ENCODE measurements at regions not wholly inside any gene's neighbourhood (a gene's known extent, or its start where the extent isn't known, plus 50 kb on each side); places are given as distances from the start of the nearest gene placed in this dataset.

DNA sequence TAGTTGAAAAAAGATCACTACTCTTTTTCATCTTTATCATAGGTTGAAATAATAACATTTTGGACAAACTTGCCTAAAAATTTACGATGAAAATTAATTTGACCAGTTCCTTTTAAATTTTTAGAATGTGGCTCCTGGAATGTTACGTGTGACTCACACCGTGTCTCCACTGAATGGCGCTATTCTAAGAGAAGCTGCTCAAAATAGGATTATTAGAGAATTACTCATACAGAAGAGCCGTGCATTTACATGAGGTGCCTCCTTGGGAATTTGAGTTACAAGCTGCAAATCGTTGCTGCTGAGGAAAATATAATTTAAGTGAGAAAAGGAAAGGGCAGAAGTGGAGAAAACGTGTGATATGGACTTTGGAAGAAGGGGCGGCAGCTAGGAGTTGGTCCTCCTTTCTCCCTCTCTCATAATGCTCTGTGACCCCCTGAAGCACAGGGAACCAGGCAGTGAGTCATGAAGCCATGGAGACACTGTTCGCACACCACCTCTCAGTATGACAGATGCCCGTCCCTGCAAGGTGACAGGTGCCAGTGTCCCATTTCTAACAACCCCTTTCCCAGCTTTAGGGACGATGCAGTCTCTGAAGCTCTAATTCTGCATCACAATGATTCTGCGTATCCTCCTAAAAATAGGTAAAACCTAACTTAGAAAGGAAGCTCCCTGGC is 323.2 kb upstream of the COBL start:
- TF ChIP-seq POLR2A (IDR thresholded peaks at IDR 0.05): no peak
- TF ChIP-seq, protein P1, sequence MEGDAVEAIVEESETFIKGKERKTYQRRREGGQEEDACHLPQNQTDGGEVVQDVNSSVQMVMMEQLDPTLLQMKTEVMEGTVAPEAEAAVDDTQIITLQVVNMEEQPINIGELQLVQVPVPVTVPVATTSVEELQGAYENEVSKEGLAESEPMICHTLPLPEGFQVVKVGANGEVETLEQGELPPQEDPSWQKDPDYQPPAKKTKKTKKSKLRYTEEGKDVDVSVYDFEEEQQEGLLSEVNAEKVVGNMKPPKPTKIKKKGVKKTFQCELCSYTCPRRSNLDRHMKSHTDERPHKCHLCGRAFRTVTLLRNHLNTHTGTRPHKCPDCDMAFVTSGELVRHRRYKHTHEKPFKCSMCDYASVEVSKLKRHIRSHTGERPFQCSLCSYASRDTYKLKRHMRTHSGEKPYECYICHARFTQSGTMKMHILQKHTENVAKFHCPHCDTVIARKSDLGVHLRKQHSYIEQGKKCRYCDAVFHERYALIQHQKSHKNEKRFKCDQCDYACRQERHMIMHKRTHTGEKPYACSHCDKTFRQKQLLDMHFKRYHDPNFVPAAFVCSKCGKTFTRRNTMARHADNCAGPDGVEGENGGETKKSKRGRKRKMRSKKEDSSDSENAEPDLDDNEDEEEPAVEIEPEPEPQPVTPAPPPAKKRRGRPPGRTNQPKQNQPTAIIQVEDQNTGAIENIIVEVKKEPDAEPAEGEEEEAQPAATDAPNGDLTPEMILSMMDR (IDR thresholded peaks at IDR 0.05): no peak

Data from thyroid gland (tissue), 4 donors.